DMS79 treated with DMSO at 0.1 percent for 48 hours (cell line): ENCODE measurements at regions not wholly inside any gene's neighbourhood (a gene's known extent, or its start where the extent isn't known, plus 50 kb on each side); places are given as distances from the start of the nearest gene placed in this dataset.
"Not testable (repeated sequence)": the region's sequence is repeated elsewhere in the genome, so short reads cannot be mapped to it uniquely, and the experiment has no call there.

ENCODE experiments used
- DNase-seq: peaks from one replicate; lab custom pipeline; 2025; lab: John Stamatoyannopoulos, UW

- DNase-seq = no peak
Observed at GRCh38 chr4:66837279-66837922, 707.9 kb downstream of the CENPC start.

- no peak for DNase-seq
Observed at GRCh38 chr4:66829310-66829709, 716.0 kb downstream of the CENPC start.

GRCh38 chr4:66820681-66821080 lies 724.6 kb downstream of the CENPC start:
- DNase-seq = no peak

GRCh38 chr4:66814277-66814676 lies 731.0 kb downstream of the CENPC start:
- DNase-seq = no peak

GRCh38 chr4:66805582-66805981 lies 739.7 kb downstream of the CENPC start:
- no peak for DNase-seq

- no peak for DNase-seq
Observed at GRCh38 chr4:66804979-66805378, 740.3 kb downstream of the CENPC start.

- DNase-seq = no peak
Observed at GRCh38 chr4:66797608-66798007, 747.7 kb downstream of the CENPC start.

GRCh38 chr4:66795724-66796123 lies 749.6 kb downstream of the CENPC start:
- no peak for DNase-seq

- DNase-seq = no peak
Observed at GRCh38 chr4:66794390-66795034, 750.8 kb downstream of the CENPC start.

- no peak for DNase-seq
Observed at GRCh38 chr4:66791686-66792085, 753.6 kb downstream of the CENPC start.

- no peak for DNase-seq
Observed at GRCh38 chr4:66785479-66785878, 759.8 kb downstream of the CENPC start.

- not testable (repeated sequence) for DNase-seq
Observed at GRCh38 chr4:66782751-66783150, 762.6 kb downstream of the CENPC start.

GRCh38 chr4:66777097-66777496 lies 768.2 kb downstream of the CENPC start:
- DNase-seq = no peak

GRCh38 chr4:66769441-66769840 lies 775.9 kb downstream of the CENPC start:
- no peak for DNase-seq

GRCh38 chr4:66767442-66767841 lies 777.9 kb downstream of the CENPC start:
- no peak for DNase-seq

GRCh38 chr4:66766557-66766956 lies 778.7 kb downstream of the CENPC start:
- no peak for DNase-seq

GRCh38 chr4:66750273-66750672 lies 795.0 kb downstream of the CENPC start:
- no peak for DNase-seq

GRCh38 chr4:66746918-66747317 lies 798.4 kb downstream of the CENPC start:
- DNase-seq = not testable (repeated sequence)

- DNase-seq = no peak
Observed at GRCh38 chr4:66741081-66741480, 804.2 kb downstream of the CENPC start.

- no peak for DNase-seq
Observed at GRCh38 chr4:66736606-66737005, 808.7 kb downstream of the CENPC start.

GRCh38 chr4:66728280-66728679 lies 817.0 kb downstream of the CENPC start:
- no peak for DNase-seq

GRCh38 chr4:66712301-66712921 lies 832.9 kb downstream of the CENPC start:
- DNase-seq = not testable (repeated sequence)

GRCh38 chr4:66704243-66704642 lies 841.1 kb downstream of the CENPC start:
- DNase-seq = no peak
